Upper lobe of left lung (tissue), 6 donors: ENCODE measurements at regions not wholly inside any gene's neighbourhood (a gene's known extent, or its start where the extent isn't known, plus 50 kb on each side); places are given as distances from the start of the nearest gene placed in this dataset.
"Not testable (repeated sequence)": the region's sequence is repeated elsewhere in the genome, so short reads cannot be mapped to it uniquely, and the experiment has no call there.

Experiments
- ATAC-seq, 2 donors: fragments of 200-7000 bp; cut with Tn5 transposase; one replicate each; pipeline ENCODE4 v1.9.1; 2022; ENCODE audit warnings: mild to moderate bottlenecking in 2 of 2, moderate library complexity in 2 of 2; ENCODE audit not compliant: low FRiP score in 2 of 2
- DNase-seq, 2 donors: peaks; one replicate each; pipeline ENCODE4 v3.0.0-alpha.2; 2019 to 2020
- H3K27ac ChIP-seq, 4 donors: fragments of 200-600 bp; sonication (generic); one replicate each; pipeline ENCODE4 v1.5.1; 2016 to 2019
- H3K27me3 ChIP-seq, 4 donors: fragments of 200-600 bp; sonication (generic); one replicate each; pipeline ENCODE4 v1.5.1; 2017 to 2019
- H3K36me3 ChIP-seq, 4 donors: fragments of 200-600 bp; sonication (generic); one replicate each; pipeline ENCODE4 v1.5.1; 2016 to 2019
- H3K4me1 ChIP-seq, 4 donors: fragments of 200-600 bp; sonication (generic); one replicate each; pipeline ENCODE4 v1.5.1; 2018 to 2019
- H3K4me3 ChIP-seq, 4 donors: fragments of 200-600 bp; sonication (generic); one replicate each; pipeline ENCODE4 v1.5.1; 2017 to 2019; ENCODE audit warnings: mild to moderate bottlenecking in 2 of 4, moderate library complexity in 1 of 4
- H3K9me3 ChIP-seq, 4 donors: fragments of 200-600 bp; sonication (generic); one replicate each; pipeline ENCODE4 v1.5.1; 2018 to 2019
- CTCF ChIP-seq, 6 experiments: fragments of 450-650 bp in 4 of 6; fragments of 200-600 bp in 2 of 6; sonication (generic) in 2 of 6; IDR thresholded peaks; one replicate each; pipeline ENCODE4 v1.5.1; 2016 to 2019; ENCODE audit warnings: antibody characterized with exemption in 6 of 6
- EP300 ChIP-seq, 4 donors: sonication (generic); formaldehyde crosslinking; IDR thresholded peaks; one replicate each; pipeline ENCODE4 v1.5.1; 2017; ENCODE audit warnings: antibody characterized with exemption in 4 of 4, control low read depth in 2 of 4
- POLR2A ChIP-seq, 4 donors: fragments of 450-650 bp; IDR thresholded peaks; one replicate each; pipeline ENCODE4 v1.5.1; 2016 to 2017; ENCODE audit warnings: antibody characterized with exemption in 4 of 4, mild to moderate bottlenecking in 2 of 4
- POLR2AphosphoS5 ChIP-seq, 2 donors: sonication (generic); formaldehyde crosslinking; IDR thresholded peaks; one replicate each; pipeline ENCODE4 v1.5.1; 2017; ENCODE audit warnings: antibody characterized with exemption in 2 of 2
- WGBS, 2 donors: methylation state at CpG; one replicate each; pipeline ENCODE4 v1.1.5; 2017 to 2018; 5-methylcytosine and 5-hydroxymethylcytosine counted together
- donor health status: DM: no; HTN: no; CAD: no; lungs with moderate emphysema.
- donor health status: DM: no; HTN: yes; CAD: no; lungs with severe emphysema.

DNA sequence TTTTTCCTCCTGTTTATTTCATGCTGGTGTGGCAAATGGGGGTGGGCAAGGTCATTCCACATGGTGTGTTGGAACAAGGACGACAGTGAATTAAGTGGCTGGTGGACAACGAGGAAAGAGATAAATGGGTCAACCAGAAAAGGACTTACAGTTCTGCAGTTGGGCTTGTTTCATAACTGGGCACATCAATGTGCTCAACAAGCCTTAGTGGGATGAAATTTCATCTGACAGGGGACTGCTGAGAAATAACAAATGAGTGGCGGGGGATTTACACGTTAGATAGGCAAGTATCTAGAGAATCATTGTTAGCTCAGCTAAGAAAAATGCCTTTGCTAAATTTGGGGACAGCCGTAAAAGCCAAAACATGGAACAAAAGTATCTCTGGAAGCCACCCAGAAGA lies 163.6 kb downstream of the NRN1 start:
- ATAC-seq (no peak), DNase-seq (no peak)
- Histone ChIP-seq H3K27ac (no peak overlapping the region), H3K36me3 (no peaks in the 10 kb centered on the region), H3K27me3 (no peaks in the 10 kb centered on the region), H3K4me1 (no peaks in the 10 kb centered on the region), H3K4me3 (no peak overlapping the region), H3K9me3 (peaks cover 0 to 3% (median 0%) of the 10 kb centered on the region in 4 donors)
- no peak for TF ChIP-seq POLR2AphosphoS5 (IDR thresholded peaks at IDR 0.05)
- no peak for TF ChIP-seq EP300 (IDR thresholded peaks at IDR 0.05)
- TF ChIP-seq POLR2A (IDR thresholded peaks at IDR 0.05): no peak
- TF ChIP-seq CTCF (IDR thresholded peaks at IDR 0.05): no peak
- 85 to 87% methylated on average over 5 of the region's 5 CpGs for WGBS, 2 donors

GRCh38 chr6:5840734-5841390 lies 165.9 kb downstream of the NRN1 start:
- TF ChIP-seq POLR2A (IDR thresholded peaks at IDR 0.05) (no peak), POLR2AphosphoS5 (IDR thresholded peaks at IDR 0.05) (no peak), EP300 (IDR thresholded peaks at IDR 0.05) (no peak), CTCF (IDR thresholded peaks at IDR 0.05) (no peak)
- DNase-seq: no peak
- H3K27ac ChIP-seq: no peak overlapping the region
- H3K4me1 ChIP-seq: no peaks in the 10 kb centered on the region
- no peak for ATAC-seq
- H3K4me3 ChIP-seq: no peak overlapping the region
- 73 to 75% methylated on average over 4 to 8 of the region's 8 CpGs for WGBS, 2 donors
- no peaks in the 10 kb centered on the region for H3K36me3 ChIP-seq
- H3K9me3 ChIP-seq: no peaks in the 10 kb centered on the region
- no peaks in the 10 kb centered on the region for H3K27me3 ChIP-seq

DNA sequence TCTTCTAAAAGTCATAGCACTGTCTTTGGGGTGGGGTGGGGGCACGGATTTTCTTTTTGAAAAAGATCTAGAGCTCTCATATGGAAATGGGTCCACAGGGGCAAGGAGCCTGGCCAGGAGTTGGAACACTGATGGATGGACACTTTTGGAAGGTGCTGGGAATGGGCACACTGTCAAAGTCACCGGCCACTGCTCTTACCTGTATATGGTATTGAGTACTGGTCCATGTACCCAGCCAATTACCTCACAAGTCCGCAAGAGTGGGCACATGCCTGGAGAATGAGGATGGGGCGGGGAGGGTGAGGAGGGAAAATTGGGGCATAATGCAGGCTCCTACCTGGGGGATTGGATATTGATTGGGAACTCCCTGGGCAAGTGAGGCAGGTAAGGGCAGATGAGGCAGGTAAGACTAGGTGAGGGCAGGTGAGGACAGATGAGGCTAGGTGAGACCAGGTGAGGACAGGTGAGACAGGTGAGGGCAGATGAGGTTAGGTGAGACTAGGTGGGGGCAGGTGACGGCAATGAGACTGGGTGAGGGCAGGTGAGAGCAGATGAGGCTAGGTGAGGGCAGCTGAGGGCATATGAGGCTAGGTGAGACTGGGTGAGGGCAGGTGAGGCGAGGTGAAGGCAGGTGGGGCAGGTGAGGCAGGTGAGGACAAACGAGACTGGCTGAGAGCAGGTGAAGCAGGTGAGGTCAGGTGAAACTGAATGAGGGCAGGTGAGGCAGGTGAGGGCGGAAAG lies 167.9 kb downstream of the NRN1 start:
- no peaks in the 10 kb centered on the region for H3K4me1 ChIP-seq
- ATAC-seq (peak in 1 of 2 donors; percentile 34), DNase-seq (no peak)
- H3K36me3 ChIP-seq: no peaks in the 10 kb centered on the region
- no peak overlapping the region for H3K27ac ChIP-seq
- WGBS, 2 donors: 79 to 80% methylated on average over 8 of the region's 8 CpGs
- TF ChIP-seq CTCF (IDR thresholded peaks at IDR 0.05): no peak
- no peak for TF ChIP-seq POLR2A (IDR thresholded peaks at IDR 0.05)
- TF ChIP-seq POLR2AphosphoS5 (IDR thresholded peaks at IDR 0.05): no peak
- TF ChIP-seq EP300 (IDR thresholded peaks at IDR 0.05): no peak
- H3K4me3 ChIP-seq: no peak overlapping the region
- no peaks in the 10 kb centered on the region for H3K9me3 ChIP-seq
- no peaks in the 10 kb centered on the region for H3K27me3 ChIP-seq

- DNase-seq: no peak
- Histone ChIP-seq H3K36me3 (no peaks in the 10 kb centered on the region), H3K4me1 (peaks cover 0 to 2% (median 0%) of the 10 kb centered on the region in 4 donors), H3K27me3 (no peaks in the 10 kb centered on the region), H3K27ac (no peak overlapping the region), H3K4me3 (no peak overlapping the region), H3K9me3 (no peaks in the 10 kb centered on the region)
- no peak for ATAC-seq
- WGBS, 2 donors: 88 to 96% methylated on average over 8 to 9 of the region's 9 CpGs
- TF ChIP-seq CTCF (IDR thresholded peaks at IDR 0.05) (no peak), POLR2AphosphoS5 (IDR thresholded peaks at IDR 0.05) (no peak), EP300 (IDR thresholded peaks at IDR 0.05) (no peak), POLR2A (IDR thresholded peaks at IDR 0.05) (no peak)
Observed at GRCh38 chr6:5837323-5837722, 169.4 kb downstream of the NRN1 start.

GRCh38 chr6:5836597-5836996 lies 170.1 kb downstream of the NRN1 start:
- not testable (repeated sequence) for DNase-seq, ATAC-seq, H3K4me3 ChIP-seq, H3K27ac ChIP-seq, H3K36me3 ChIP-seq, H3K9me3 ChIP-seq, H3K27me3 ChIP-seq, H3K4me1 ChIP-seq
- WGBS, 2 donors: 87 to 93% methylated on average over 4 to 5 of the region's 5 CpGs
